ENCODE measurements at regions not wholly inside any gene's neighbourhood (a gene's known extent, or its start where the extent isn't known, plus 50 kb on each side); places are given as distances from the start of the nearest gene placed in this dataset.

- Histone ChIP-seq H3K27ac (ENCODE audit: insufficient read depth, low read depth, low read length) (no peak overlapping the region), H3K4me3 (replicated peaks in 1 of 3; ENCODE audit: insufficient read depth in 1 of 3, low read depth in 1 of 3, low read length in 3 of 3) (no peak overlapping the region), H3K27me3 (ENCODE audit: control insufficient read depth in 2 of 2, insufficient read depth in 2 of 2, low read length in 2 of 2) (peaks cover 0 to 3% of the 10 kb centered on the region in 2 experiments), H3K79me2 (ENCODE audit: control insufficient read depth, insufficient read depth, low read length) (no peaks in the 10 kb centered on the region), H3K4me1 (ENCODE audit: control insufficient read depth, extremely low read depth, insufficient read depth, low read length) (no peaks in the 10 kb centered on the region), H3K4me2 (ENCODE audit: insufficient read depth, low read length) (no peak overlapping the region), H2AFZ (ENCODE audit: low read depth, low read length) (no peak overlapping the region), H4K20me1 (replicated peaks; ENCODE audit: control insufficient read depth, extremely low read depth, insufficient read depth, low read length) (no peaks in the 10 kb centered on the region), H3K36me3 (ENCODE audit: control insufficient read depth in 2 of 2, extremely low read depth in 1 of 2, insufficient read depth in 2 of 2, low read length in 2 of 2) (no peaks in the 10 kb centered on the region), H3K9me1 (replicated peaks; ENCODE audit: control insufficient read depth, extremely low read depth, insufficient read depth, low read length) (no peaks in the 10 kb centered on the region), H3K9me3 (replicated peaks; ENCODE audit: control insufficient read depth, insufficient read depth, low read length) (no peaks in the 10 kb centered on the region), H3K9ac (replicated peaks; ENCODE audit: extremely low read depth, insufficient read depth, low read length) (no peak overlapping the region)
- dilution Hi-C loops (cut with MboI; ENCODE audit: extremely low pct_ligation_motif_present, low sequenced_read_pairs) = no loop called here
- DNase-seq (ENCODE audit: low read depth, low spot score) (peak; percentile 30), FAIRE-seq (no peak)
- POLR2A ChIA-PET = no interaction called here
- no peak for TF ChIP-seq GATA2 (IDR thresholded peaks at IDR 0.05; ENCODE audit: insufficient read depth, insufficient read length, low read depth, low read length)
- no peak for TF ChIP-seq JUN (IDR thresholded peaks at IDR 0.05; ENCODE audit: borderline replicate concordance, insufficient read depth, insufficient read length, low read depth)
- peak in 1 of 2 donors; percentile 31 for TF ChIP-seq CTCF (IDR thresholded peaks at IDR 0.05; ENCODE audit: extremely low read depth in 1 of 2, insufficient read depth in 1 of 2, low read depth in 1 of 2, low read length in 2 of 2)
- CTCF ChIA-PET = interaction anchor here (0.6 to 2.3 kb wide), 10 partner anchors 9 to 281 kb away, joined by 3 to 12 read pairs (median 4); partner anchors contain the start of gene NUP50
- intact Hi-C loops (cut with micrococcal nuclease) = loop anchor here (1.0 kb wide), 1 partner anchor 162 kb away; no protein-coding TSS in a partner anchor
- BruUV-seq (replicated peaks) = no TSS peak
Observed at GRCh38 chr22:45101515-45102227, 62.1 kb upstream of the NUP50 start.

GRCh38 chr22:45102896-45103420, 60.8 kb upstream of the NUP50 start:
- H3K4me3 ChIP-seq (replicated peaks in 1 of 3; ENCODE audit: insufficient read depth in 1 of 3, low read depth in 1 of 3, low read length in 3 of 3) = no peak overlapping the region
- H3K36me3 ChIP-seq (ENCODE audit: control insufficient read depth in 2 of 2, extremely low read depth in 1 of 2, insufficient read depth in 2 of 2, low read length in 2 of 2) = no peaks in the 10 kb centered on the region
- no peaks in the 10 kb centered on the region for H4K20me1 ChIP-seq (replicated peaks; ENCODE audit: control insufficient read depth, extremely low read depth, insufficient read depth, low read length)
- no peaks in the 10 kb centered on the region for H3K9me1 ChIP-seq (replicated peaks; ENCODE audit: control insufficient read depth, extremely low read depth, insufficient read depth, low read length)
- no peak for DNase-seq (ENCODE audit: low read depth, low spot score)
- CTCF ChIA-PET = interaction anchor here (1.0 to 2.3 kb wide), 6 partner anchors 8 to 451 kb away, joined by 3 to 12 read pairs (median 6); partner anchors contain the start of gene NUP50
- H3K9ac ChIP-seq (replicated peaks; ENCODE audit: extremely low read depth, insufficient read depth, low read length) = no peak overlapping the region
- peaks cover 0 to 3% of the 10 kb centered on the region in 2 experiments for H3K27me3 ChIP-seq (ENCODE audit: control insufficient read depth in 2 of 2, insufficient read depth in 2 of 2, low read length in 2 of 2)
- dilution Hi-C loops (cut with MboI; ENCODE audit: extremely low pct_ligation_motif_present, low sequenced_read_pairs) = no loop called here
- TF ChIP-seq CTCF (IDR thresholded peaks at IDR 0.05; ENCODE audit: extremely low read depth in 1 of 2, insufficient read depth in 1 of 2, low read depth in 1 of 2, low read length in 2 of 2) (no peak), FOS (IDR thresholded peaks at IDR 0.05; ENCODE audit: borderline replicate concordance, insufficient read depth, low read length) (no peak), EZH2 (IDR thresholded peaks at IDR 0.05; ENCODE audit: borderline replicate concordance, low read depth, low read length, severe bottlenecking) (no peak), MAX (IDR thresholded peaks at IDR 0.05; ENCODE audit: insufficient read depth, insufficient read length) (no peak), JUN (IDR thresholded peaks at IDR 0.05; ENCODE audit: borderline replicate concordance, insufficient read depth, insufficient read length, low read depth) (no peak), GATA2 (IDR thresholded peaks at IDR 0.05; ENCODE audit: insufficient read depth, insufficient read length, low read depth, low read length) (no peak), POLR2A (IDR thresholded peaks at IDR 0.05; ENCODE audit: low read depth, low read length) (no peak), MYC (IDR thresholded peaks at IDR 0.05; ENCODE audit: low read depth, low read length) (no peak), POLR2AphosphoS5 (IDR thresholded peaks at IDR 0.05; ENCODE audit: insufficient read depth, low read depth, low read length) (no peak)
- H3K4me1 ChIP-seq (ENCODE audit: control insufficient read depth, extremely low read depth, insufficient read depth, low read length) = no peaks in the 10 kb centered on the region
- H2AFZ ChIP-seq (ENCODE audit: low read depth, low read length) = no peak overlapping the region
- POLR2A ChIA-PET = no interaction called here
- intact Hi-C loops (cut with micrococcal nuclease) = loop anchor here (1.0 kb wide), 1 partner anchor 160 kb away; no protein-coding TSS in a partner anchor
- no peaks in the 10 kb centered on the region for H3K79me2 ChIP-seq (ENCODE audit: control insufficient read depth, insufficient read depth, low read length)
- FAIRE-seq = no peak
- no peaks in the 10 kb centered on the region for H3K9me3 ChIP-seq (replicated peaks; ENCODE audit: control insufficient read depth, insufficient read depth, low read length)
- H3K27ac ChIP-seq (ENCODE audit: insufficient read depth, low read depth, low read length) = no peak overlapping the region
- BruUV-seq (replicated peaks) = no TSS peak
- no peak overlapping the region for H3K4me2 ChIP-seq (ENCODE audit: insufficient read depth, low read length)
